ENCODE measurements at regions not wholly inside any gene's neighbourhood (a gene's known extent, or its start where the extent isn't known, plus 50 kb on each side); places are given as distances from the start of the nearest gene placed in this dataset.
A peak's percentile ranks its signal among the peaks of the same experiment; 100 is the strongest.
"Not testable (repeated sequence)": the region's sequence is repeated elsewhere in the genome, so short reads cannot be mapped to it uniquely, and the experiment has no call there.

DNA sequence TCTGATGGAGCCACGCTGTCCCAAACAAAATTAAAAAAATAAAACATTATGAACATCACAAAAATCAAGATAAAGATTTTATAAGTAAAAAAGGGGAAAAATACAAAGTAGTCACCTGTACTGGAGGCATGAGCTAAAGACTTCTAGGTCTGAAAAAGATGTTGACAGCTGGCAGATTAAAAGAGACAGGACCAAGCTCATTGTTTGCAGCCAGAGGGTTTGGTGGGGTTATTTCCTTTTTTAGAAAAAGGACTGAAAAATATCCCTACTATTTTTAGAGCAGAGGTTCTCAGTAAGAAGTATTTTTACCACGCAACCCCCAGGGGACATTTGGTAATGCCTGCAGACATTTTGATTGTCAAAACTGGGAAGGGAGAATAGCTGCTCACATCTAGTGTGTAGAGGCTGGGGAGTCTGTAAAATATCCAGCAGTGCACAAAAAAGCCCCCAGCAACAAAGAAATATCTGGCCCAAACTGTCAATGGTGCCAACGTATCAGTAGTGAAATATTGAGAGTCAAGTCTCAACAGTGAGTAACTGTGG, 353.4 kb downstream of the TLE1 start:
- DNase-seq, result no peak

DNA sequence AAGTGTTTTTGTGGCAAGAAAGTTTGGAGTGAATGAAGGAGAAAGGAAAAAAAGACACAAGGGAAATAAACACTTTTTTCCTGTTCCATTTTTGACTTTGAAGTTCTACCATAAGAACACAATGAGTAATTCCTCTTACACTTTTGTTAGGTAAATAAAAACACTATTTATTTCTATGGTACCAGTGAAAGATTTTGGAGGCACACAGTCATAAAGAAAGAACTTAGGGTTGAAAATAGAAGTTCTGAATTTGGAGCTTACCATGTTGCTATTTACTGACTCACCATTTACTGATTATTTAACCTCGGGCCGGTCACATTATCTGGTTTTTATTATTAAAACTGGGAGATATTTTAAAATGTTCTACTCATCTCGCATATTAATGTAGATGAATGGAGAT, 367.8 kb downstream of the TLE1 start:
- DNase-seq, result no peak

DNA sequence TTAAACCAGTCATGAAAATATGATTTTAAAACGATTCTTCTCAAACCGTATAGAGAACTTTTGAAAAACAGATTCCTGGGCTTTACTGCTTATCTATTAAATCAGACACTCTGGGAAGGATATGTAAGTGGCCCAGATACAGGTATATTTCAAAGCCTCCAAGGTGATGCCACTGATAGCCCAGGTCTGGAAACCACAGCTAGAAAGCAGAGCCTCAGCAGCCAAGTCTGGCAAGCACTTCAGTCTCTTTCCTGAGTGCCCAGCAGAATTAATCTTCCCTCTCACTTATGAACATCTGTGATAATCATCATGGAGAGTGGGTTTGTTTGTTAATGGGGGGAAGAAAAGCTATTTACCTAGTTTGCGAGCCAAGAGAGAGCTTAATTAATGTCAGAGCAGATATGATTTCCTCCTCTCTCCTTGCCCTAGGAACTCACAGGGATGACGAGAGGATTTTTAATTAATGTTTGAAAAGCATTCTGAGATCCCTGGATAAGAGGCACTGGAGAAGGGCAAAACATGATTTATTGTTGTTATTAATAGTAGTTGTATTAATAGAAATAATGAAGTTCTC, 368.4 kb downstream of the TLE1 start:
- DNase-seq, result peak; percentile 29

DNA sequence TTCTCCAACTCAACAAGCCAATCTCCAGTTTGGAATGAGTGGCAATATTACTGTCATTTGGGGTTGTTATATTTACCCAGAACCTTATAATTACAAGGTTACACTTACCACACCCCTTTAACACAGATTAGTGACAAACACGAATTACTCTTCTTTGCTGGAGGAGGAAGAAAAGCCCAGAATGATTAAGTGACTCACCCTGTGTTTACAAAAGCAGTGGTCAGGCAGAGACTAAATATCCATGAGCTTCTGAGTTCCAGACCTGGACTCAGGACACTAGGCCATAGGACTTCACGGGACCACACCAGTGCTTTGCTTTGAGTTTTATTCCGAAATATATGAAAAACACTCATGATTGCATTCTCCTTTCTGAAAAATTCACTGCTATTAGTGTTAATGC, 370.8 kb downstream of the TLE1 start:
- DNase-seq, result no peak

DNA sequence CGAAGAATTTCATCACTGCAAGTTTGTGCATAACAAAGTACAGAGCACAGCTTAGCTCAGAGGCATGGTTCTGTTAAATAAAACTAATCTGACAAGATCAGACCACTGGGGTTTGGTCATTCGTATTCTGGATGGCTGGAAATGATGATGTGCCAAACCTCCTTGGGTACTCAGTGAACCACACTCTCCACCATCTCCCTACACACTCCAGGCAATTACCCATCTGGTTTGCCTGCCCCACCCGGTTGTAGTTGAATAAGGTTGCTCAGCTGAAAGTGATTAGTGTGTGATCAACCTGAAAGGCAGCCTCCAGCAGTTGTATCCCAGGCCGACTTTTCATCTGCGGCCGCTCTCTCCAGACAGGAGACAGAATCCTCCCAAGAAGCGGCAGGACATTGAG, 371.4 kb downstream of the TLE1 start:
- peak; percentile 88 for DNase-seq

DNA sequence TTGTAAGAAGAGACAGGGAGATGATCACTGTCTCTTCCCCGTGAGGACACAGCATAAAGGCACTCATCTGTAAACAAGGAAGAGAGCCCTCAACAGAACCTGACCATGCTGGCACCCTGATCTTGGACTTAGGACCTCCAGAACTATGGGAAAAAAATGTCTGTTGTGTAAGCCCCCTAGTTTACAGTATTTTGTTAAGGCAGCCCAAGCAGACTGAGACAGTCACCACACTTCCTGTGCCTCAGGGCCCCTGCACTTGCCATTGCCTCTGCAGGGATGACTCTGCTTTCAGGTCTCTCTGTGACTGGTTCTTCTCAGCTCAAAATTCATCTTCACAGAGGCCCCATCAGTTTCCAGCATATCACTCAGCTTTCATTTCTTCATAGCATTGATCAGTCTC, 372.1 kb downstream of the TLE1 start:
- no peak for DNase-seq

DNA sequence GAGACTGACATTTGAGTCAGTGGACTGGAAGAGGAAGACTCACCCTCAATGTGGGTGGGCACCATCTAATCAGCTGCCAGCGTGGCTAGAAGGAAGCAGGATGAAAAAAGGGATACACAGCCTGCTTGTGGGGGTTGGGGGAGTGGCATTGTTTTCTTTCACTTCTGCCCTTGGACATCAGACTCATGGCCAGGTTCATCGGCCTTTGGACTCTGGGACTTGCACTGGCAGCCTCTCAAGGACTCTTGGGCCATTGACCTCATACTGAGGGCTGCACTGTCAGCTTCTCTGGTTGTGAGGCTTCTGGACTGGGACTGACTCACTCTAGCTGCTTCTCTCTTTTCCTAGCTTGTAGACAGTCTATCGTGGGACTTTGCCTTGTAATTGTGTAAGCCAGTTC, 374.9 kb downstream of the TLE1 start:
- DNase-seq, result no peak

DNA sequence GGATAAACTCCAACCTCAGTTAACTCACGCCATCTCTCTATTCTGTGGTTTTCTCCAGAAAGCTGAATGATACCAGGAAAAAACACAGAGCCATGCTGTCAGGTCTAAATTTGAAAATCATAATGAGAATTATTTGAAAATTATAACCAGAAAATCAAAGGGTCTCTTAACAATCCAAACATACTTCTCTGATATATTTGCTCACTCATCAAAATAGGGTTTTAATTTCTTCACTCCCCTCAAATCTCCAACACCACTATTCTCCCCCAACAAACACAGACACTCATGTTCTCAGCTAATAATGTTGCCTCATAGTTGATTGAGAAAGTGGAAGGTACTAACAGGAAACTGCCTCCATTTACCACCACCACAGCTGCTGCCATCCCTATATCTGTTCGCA, 375.5 kb downstream of the TLE1 start:
- no peak for DNase-seq

DNA sequence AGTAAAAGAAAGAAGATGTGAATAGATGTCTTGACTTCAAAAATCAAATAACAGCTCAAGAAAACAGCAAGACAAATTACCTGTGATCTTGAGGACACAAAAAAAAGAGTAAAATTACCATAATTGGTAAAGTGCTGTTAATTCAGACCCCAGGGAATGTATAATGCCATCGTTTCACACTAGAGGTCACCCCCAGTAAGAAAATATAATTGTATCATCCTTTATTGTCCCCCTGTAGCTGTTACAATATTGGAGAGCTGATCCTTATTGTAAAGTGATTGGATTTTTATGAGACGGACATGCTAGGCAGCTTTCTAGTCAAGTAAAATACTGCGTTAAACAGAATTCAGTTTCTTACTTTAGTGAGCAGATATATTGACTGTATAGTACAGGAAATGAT, 377.0 kb downstream of the TLE1 start:
- no peak for DNase-seq

DNA sequence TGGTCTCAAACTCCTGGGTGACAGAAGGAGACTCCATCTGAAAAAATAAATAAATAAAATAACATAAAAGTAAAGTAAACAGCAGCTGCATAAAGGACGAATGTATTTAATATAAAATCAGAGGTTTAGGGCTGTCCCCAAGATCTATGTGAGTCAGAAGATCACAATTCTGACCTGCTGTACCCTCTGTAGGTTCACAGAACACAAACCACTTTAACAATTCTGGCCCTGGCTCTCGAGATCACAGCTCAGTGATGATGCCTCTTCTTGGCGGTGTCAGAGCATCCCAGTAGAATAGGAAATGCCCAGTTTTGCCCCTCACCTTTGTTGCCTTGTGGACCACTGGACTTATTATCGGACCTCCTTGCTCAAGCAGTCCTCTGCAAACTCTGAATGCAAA, 380.9 kb downstream of the TLE1 start:
- DNase-seq, result no peak

DNA sequence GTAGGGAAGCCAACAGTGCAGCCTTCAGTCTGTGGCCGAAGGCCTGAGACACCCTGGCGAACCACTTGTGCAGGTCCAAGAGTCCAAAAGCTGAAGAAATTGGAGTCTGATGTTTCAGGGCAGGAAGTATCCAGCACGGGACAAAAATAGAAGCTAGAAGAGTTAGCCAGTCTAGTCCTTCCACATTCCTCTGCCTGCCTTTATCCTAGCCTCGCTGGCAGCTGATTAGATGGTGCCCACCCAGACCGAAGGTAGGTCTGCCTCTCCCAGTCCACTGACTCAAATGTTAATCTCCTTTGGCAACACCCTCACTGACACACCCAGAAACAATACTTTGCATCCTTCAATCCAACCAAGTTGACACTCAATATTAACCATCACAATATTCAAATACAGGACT, 381.6 kb downstream of the TLE1 start:
- DNase-seq, result not testable (repeated sequence)

DNA sequence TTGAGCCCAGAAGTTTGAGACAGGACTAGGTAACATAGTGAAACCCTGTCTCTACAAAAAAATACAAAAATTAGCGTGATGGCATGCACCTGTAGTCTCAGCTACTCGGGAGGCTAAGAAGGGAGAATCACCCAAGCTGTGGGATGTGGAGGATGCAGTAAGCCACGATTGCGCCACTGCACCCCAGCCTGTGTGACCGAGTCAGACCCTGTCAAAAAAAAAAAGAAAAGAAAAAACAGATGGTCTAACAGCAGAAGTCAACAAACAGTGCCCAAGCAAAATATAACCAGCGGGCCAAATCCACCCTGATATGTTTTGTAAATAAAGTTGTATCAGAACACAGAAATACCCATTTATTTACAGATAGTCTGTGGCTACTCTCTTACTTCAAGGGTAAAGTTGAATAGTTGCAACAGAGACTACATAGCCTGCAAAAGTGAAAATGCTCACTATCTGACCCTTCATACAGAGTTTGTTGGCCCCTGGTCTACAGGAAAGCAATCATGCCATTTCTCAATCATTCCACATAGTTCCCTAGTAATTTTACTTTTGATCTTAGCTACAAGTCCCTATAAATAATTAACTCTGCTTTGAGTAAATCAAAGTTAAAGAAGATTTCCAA, 383.7 kb downstream of the TLE1 start:
- no peak for DNase-seq

DNA sequence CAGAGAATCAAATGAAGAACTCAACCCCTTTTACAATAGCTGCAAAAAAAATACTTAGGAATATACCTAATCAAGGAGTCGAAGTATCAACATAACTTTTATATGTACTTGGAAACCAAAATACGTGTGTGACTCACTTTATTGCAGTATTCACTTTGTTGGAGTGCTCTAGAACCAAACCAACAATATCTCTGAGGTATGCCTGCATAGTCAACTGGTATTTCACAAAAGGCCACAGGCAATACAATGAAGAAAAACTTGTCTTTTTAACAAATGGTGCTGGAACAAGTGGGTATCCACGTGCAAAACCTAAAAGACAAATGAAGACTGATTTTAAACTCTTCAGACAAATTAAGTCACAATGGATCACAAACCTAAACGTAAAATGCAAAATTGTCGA, 385.7 kb downstream of the TLE1 start:
- DNase-seq, result no peak

DNA sequence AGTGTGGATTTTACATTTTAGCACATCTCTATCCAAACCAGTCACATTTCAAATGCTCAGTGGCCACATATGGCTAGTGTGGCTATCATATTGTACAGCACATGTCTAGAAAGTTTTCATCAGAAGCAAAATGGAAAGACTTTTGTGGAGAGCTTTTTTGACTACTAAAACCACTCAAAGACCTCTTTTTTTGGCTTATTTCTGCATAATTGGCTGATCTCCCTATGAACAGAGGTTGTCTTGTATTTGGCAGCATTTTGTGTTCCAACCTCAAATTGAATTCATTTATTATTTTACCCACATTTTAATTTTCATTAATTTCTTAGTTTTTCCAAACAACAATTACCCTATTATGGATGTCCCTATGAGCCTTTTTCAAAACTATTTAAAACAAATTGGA, 395.7 kb downstream of the TLE1 start:
- DNase-seq, result no peak

DNA sequence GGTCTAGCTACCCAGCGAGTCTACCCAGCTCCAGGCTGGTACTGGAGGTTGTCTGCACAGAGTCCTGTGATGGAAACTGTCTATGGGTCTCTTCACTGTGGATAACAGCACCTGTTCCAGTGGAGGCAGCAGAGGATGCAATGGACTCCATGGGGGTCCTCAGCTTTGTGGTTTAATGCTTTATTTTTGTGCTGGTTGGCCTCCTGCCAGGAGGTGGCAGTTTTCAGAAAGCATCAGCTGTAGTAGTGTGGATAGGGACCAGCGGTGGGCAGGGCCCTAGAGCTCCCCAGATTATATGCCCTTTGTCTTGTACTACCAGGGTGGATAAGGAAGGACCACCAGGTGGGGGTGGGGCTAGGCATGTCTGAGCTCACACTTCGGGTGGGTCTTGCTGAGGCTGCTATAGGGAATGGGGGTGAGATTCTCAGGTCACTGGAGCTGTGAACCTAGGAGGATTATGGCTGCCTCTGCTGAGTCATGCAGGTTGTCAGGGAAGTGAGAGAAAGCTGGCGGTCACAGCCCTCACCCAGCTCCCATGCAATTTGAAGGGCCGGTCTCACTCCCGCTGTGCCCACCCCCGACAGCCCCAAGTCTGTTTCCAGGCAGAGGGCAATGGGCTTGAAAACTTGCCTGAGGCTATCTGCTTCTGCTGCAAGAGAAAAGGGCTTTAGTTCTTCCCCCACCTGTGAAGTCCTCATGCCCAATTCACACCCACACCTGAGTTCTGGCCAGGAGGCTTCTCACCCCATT, 397.1 kb downstream of the TLE1 start:
- DNase-seq, result no peak

DNA sequence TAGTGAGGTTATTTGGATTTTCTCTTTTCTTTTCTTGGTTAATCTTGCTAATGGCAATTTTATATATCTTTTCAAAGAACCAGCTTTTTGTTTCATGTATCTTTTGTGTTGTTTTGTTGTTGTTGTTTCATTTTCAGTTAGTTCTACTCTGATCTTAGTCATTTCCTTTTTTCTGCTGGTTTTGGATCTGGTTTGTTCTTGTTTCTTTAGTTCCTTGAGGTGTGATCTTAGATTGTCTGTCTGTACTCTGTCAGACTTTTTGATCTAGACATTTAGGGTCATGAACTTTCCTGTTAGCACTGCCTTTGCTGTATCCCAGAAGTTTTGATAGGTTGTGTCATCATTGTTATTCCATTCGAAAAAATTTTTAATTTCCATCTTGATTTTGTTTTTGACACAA, 399.7 kb downstream of the TLE1 start:
- DNase-seq, result no peak

DNA sequence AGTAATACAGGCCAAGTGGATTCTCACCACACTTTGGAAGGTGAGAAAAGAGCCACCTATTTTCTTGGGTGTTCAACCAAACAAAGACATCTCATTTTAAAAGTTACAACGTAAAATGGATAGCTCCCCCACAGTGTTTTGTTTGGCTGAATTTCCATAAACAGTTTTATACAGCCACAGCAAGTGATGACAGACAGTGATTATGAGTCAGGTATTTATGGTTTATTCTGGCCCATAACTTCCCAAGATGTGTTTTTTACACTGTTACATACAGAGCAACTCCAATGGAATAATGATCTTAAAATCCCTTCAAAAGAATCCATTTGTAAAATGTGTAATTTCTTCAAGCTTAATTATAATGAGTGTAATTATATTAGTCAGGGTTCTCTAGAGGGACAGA, 421.3 kb downstream of the TLE1 start:
- DNase-seq, result no peak

DNA sequence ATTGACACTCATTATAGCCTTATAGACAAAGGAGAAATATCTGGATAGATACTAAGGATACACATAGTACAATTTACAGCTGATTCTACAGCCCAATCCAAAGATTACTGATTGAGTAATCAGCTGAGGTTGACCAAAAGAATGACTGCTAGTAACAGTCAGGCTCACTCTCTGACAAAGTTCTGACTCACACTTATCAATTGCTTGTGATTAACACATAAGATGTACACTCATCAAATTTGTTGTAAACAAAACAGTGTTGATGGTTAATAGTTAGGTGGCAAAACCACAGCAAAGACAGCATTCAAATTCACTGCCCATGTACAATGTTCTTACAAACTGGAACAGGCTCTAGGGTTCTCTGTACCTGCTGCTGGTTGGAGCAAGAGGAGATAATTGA, 422.7 kb downstream of the TLE1 start:
- no peak for DNase-seq

DNA sequence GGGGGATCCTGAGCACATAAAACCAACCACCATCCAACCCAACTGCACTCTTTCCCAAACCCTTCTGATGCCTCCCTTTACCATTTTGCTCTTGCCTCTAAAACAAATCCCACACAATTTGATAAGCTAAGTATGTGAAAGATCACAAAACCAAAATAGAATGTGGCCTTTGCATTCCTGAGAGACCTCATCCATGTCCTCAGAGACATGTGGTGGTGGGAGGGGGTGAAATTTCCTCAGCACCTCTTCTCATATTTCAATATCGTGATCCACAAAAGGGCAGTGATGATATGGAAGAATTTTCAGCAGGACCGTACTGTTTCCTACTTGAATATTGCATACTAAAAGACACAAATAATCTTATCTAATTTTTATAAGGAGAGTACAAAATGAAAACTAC, 423.3 kb downstream of the TLE1 start:
- no peak for DNase-seq

DNA sequence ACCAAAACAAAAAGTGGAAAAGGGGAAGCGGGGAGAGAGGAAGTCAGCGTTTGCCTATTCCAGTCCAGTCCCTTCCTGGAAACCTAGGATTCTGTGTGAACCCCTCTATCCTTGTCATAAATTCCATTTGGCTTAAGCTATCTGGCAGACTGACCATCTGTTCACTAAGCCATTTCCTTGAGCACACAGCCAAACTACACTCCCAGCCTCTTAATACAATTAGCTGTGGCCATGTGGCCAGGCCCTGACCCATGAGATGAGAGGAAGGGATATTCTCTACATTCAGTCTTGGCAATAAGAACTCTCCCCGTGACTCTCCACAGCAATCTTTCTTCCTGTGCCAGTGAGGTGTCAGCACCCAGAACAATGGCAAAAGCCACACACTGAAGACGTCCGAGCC, 424.8 kb downstream of the TLE1 start:
- DNase-seq, result peak; percentile 49

DNA sequence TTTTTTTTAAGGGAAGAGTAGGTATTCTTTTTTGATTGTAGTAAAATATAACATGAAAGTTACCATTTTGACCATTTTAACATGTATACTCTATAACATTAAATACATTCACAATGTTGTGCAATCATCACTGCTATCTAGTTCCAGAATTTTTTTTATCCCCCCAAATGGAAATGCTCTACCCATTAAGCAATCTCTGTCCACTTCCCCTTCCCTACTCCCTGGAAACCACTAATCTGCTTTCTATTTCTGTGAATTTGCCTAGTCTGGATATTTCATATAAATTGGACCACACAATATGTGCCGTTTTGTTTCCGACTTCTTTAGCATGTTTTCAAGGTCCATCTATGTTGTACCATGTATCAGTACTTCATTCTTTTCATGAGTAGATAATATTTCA, 429.5 kb downstream of the TLE1 start:
- DNase-seq, result no peak

DNA sequence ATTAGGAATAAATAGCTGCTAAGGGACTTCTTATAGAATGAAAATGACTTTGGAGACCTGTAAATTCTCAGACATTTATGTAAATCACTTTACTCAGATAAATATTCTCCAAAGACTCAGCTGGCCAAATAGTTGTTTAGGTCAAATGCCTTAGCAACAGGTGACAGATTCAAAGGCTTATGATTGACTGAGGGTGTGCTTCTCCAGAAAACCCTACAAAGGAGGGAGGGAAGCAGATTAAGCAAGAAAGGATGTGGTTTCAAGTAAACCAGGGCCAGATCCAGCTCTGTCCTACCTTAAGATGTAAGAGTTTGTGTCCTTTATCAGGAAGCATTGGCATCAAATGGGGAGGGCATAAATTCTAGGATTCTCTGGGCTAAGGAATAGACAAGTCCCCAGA, 433.0 kb downstream of the TLE1 start:
- DNase-seq, result no peak

DNA sequence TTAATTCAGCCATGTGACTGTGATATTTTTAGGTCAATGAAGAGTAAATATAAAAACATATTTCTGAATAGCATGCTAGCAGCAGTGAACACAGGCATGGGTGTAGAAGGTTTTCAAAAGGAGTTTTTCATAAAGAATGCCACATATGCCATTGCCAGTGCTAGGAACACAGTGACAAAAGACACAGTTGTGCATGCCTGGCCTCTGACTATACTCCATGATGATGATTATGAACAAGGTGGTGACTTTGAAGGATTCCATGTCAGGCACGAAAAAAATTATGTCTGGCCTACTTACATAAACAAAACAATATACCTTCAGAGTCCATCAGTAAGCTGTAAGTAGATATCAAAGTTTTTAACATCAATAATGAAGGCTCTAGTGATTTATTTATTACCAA, 438.7 kb downstream of the TLE1 start:
- DNase-seq, result no peak

DNA sequence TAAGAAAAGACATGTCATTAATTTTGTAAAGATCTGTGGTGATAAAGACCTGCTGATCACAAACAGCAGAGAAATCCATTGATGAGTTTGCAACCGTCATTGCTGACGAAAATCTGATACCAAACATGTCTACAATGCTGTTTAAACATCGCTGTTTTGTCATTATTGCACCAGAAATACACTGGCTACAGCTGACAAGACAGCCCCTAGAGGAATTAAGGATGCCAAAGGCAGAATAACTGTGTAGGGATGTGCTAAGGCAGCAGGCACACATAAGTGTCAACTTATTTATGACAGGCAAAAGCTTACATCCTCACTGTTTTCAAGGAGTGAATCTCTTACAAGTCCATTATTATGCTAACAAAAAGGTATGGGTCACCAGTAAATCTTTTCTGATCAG, 439.3 kb downstream of the TLE1 start:
- DNase-seq, result no peak
